ENCODE measurements at regions not wholly inside any gene's neighbourhood (a gene's known extent, or its start where the extent isn't known, plus 50 kb on each side); places are given as distances from the start of the nearest gene placed in this dataset.

- FAIRE-seq (no peak), DNase-seq (ENCODE audit: insufficient read length, low spot score) (no peak)
- TF ChIP-seq CTCF (IDR thresholded peaks at IDR 0.05; ENCODE audit: insufficient read depth, missing control alignments): no peak
Observed at GRCh38 chr4:19319607-19320006, 932.1 kb upstream of the SLIT2 start.

- FAIRE-seq (no peak), DNase-seq (ENCODE audit: insufficient read length, low spot score) (no peak)
- no peak for TF ChIP-seq CTCF (IDR thresholded peaks at IDR 0.05; ENCODE audit: insufficient read depth, missing control alignments)
Observed at GRCh38 chr4:19317377-19317776, 934.3 kb upstream of the SLIT2 start.

DNA sequence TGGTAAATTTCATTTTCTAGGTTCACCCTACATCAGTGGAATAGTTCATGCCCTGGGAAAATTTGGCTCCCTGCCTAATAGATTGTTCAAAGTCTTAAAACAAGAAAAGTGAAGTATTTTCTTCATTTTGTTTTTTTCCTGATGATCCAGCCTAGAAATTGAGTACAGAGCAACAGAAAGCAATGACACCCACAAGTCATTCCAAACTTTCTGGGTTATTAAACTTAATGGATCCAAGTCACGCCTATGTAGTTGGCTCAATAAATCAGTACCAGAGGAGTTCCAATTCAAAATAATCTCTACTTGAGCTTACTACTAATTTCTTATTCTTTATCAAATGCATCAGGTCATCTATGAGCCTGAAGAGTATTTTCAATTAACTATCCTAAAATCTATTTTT, 937.6 kb upstream of the SLIT2 start:
- DNase-seq (ENCODE audit: insufficient read length, low spot score) (no peak), FAIRE-seq (no peak)
- TF ChIP-seq CTCF (IDR thresholded peaks at IDR 0.05; ENCODE audit: insufficient read depth, missing control alignments): no peak

DNA sequence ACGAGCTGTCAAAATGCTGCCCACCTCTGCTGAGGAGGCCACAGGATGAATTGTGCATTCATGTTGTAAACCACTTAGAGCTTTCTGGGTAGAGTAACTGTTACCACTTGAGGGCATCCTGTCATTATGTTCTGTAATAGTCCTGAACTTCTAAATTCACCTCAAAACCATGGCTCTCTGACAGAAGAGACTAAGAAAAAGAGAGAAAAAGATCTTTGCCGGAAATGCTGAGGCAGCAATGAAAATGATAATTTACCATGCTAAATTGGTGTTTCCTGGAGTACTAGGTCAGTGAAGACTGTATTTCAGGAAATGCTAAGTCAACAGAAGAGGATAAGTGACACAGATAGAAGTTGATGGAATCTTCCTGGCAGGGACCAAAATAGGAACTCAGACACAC, 942.3 kb upstream of the SLIT2 start:
- no peak for DNase-seq (ENCODE audit: insufficient read length, low spot score)
- peak; percentile 27 for TF ChIP-seq CTCF (IDR thresholded peaks at IDR 0.05; ENCODE audit: insufficient read depth, missing control alignments)
- FAIRE-seq: peak; percentile 29

GRCh38 chr4:19304028-19304427, 947.7 kb upstream of the SLIT2 start:
- DNase-seq (ENCODE audit: insufficient read length, low spot score) (no peak), FAIRE-seq (no peak)
- TF ChIP-seq CTCF (IDR thresholded peaks at IDR 0.05; ENCODE audit: insufficient read depth, missing control alignments): no peak

- no peak for TF ChIP-seq CTCF (IDR thresholded peaks at IDR 0.05; ENCODE audit: insufficient read depth, missing control alignments)
- no peak for DNase-seq (ENCODE audit: insufficient read length, low spot score)
- no peak for FAIRE-seq
Observed at GRCh38 chr4:19301527-19301926, 950.2 kb upstream of the SLIT2 start.

DNA sequence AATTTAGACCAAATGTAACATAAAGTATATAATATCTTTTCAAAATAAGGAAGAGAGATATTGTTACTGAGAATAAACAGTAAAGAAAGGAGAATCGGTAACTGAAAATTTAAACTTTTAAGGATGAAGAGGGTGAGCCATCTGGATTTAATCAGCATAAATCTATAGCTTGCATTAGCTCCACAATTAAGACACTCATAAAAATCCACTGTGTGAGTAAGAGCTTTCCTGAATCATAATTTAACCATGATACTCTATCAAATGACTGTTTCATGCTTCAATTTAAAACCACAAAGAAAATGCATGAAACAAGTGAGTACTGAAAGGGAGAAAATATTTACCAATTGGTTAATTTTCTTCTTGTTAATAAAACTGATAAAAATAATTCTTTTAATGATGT, 951.5 kb upstream of the SLIT2 start:
- TF ChIP-seq CTCF (IDR thresholded peaks at IDR 0.05; ENCODE audit: insufficient read depth, missing control alignments): no peak
- no peak for FAIRE-seq
- no peak for DNase-seq (ENCODE audit: insufficient read length, low spot score)
